ENCODE measurements at regions not wholly inside any gene's neighbourhood (a gene's known extent, or its start where the extent isn't known, plus 50 kb on each side); places are given as distances from the start of the nearest gene placed in this dataset.

GRCh38 chr2:145744541-145745386 lies 1224.8 kb upstream of the ZEB2 start:
- Histone ChIP-seq H3K9ac (ENCODE audit: low read length) (no peak overlapping the region), H3K79me2 (ENCODE audit: control insufficient read depth, insufficient read depth, low read length) (no peaks in the 10 kb centered on the region), H3K27ac (ENCODE audit: low read length in 2 of 2) (no peak overlapping the region), H3K9me3 (ENCODE audit: control extremely low read depth in 1 of 3, control insufficient read depth in 2 of 3, insufficient read depth in 1 of 3, low read length in 2 of 3) (no peaks in the 10 kb centered on the region), H2AFZ (ENCODE audit: insufficient read depth, low read depth, low read length, poor library complexity, severe bottlenecking) (peak overlapping the region; percentile 39), H4K20me1 (ENCODE audit: control insufficient read depth, insufficient read depth, low read length, poor library complexity, severe bottlenecking) (no peaks in the 10 kb centered on the region), H3K27me3 (replicated peaks in 1 of 4; ENCODE audit: control extremely low read depth in 1 of 4, control insufficient read depth in 3 of 4, insufficient read depth in 4 of 4, low read length in 3 of 4) (no peaks in the 10 kb centered on the region), H3K36me3 (replicated peaks in 1 of 2; ENCODE audit: control extremely low read depth in 1 of 2, control insufficient read depth in 1 of 2, extremely low read depth in 1 of 2, insufficient read depth in 2 of 2, low read length in 1 of 2) (no peaks in the 10 kb centered on the region), H3K4me3 (ENCODE audit: control extremely low read depth in 1 of 5, extremely low read depth in 1 of 5, insufficient read depth in 1 of 5, low read depth in 2 of 5, low read length in 4 of 5) (no peak overlapping the region), H3K4me2 (replicated peaks; ENCODE audit: low read depth, low read length, poor library complexity, severe bottlenecking) (no peak overlapping the region), H3K4me1 (ENCODE audit: control insufficient read depth in 2 of 2, insufficient read depth in 2 of 2, low read length in 2 of 2) (peaks cover 30 to 34% of the 10 kb centered on the region in 2 donors)
- no peaks in the 10 kb centered on the region for H3K27me3 Mint-ChIP-seq
- DNase-seq (no peak), ATAC-seq (ENCODE audit: low read depth) (no peak)
- peak overlapping the region; percentile 29 for H3K4me3 Mint-ChIP-seq
- no peak for TF ChIP-seq CTCF (IDR thresholded peaks at IDR 0.05)
- no peak for TF ChIP-seq EZH2 (IDR thresholded peaks at IDR 0.05; ENCODE audit: borderline replicate concordance, insufficient read depth, low read depth, low read length, poor library complexity, severe bottlenecking)
- whole genome bisulfite sequencing (ENCODE audit: insufficient coverage): 55% methylated on average over 3 of the region's 4 CpGs
- peaks cover 68% of the 10 kb centered on the region for H3K4me1 Mint-ChIP-seq
- ChIA-PET CTCF (interaction anchor here (1.2 kb wide), 1 partner anchor 8 kb away, joined by 4 read pairs; no protein-coding TSS in a partner anchor), POLR2A (no interaction called here)
- no peaks in the 10 kb centered on the region for H3K9me3 Mint-ChIP-seq (ENCODE audit: insufficient read depth)
- intact Hi-C loops (cut with micrococcal nuclease): loop anchor here (10.0 kb wide), 1 partner anchor 1040 kb away; no protein-coding TSS in a partner anchor
- H3K27ac Mint-ChIP-seq: peak overlapping the region; percentile 48

GRCh38 chr2:145743011-145743410 lies 1223.1 kb upstream of the ZEB2 start:
- H3K4me3 ChIP-seq (ENCODE audit: control extremely low read depth in 1 of 5, extremely low read depth in 1 of 5, insufficient read depth in 1 of 5, low read depth in 2 of 5, low read length in 4 of 5): no peak overlapping the region
- Mint-ChIP-seq H3K9me3 (ENCODE audit: insufficient read depth) (no peaks in the 10 kb centered on the region), H3K27ac (peak overlapping the region; percentile 23), H3K4me3 (peak overlapping the region; percentile 59), H3K27me3 (no peaks in the 10 kb centered on the region), H3K4me1 (peaks cover 61% of the 10 kb centered on the region)
- H3K9me3 ChIP-seq (ENCODE audit: control extremely low read depth in 1 of 3, control insufficient read depth in 2 of 3, insufficient read depth in 1 of 3, low read length in 2 of 3): no peaks in the 10 kb centered on the region
- ChIA-PET CTCF (interaction anchor here (0.7 kb wide), 1 partner anchor 1631 kb away, joined by 3 read pairs; no protein-coding TSS in a partner anchor), POLR2A (no interaction called here)
- H3K4me1 ChIP-seq (ENCODE audit: control insufficient read depth in 2 of 2, insufficient read depth in 2 of 2, low read length in 2 of 2): peaks cover 22 to 26% of the 10 kb centered on the region in 2 donors
- no peaks in the 10 kb centered on the region for H3K79me2 ChIP-seq (ENCODE audit: control insufficient read depth, insufficient read depth, low read length)
- DNase-seq: peak; percentile 78
- peak; percentile 95 for ATAC-seq (ENCODE audit: low read depth)
- H2AFZ ChIP-seq (ENCODE audit: insufficient read depth, low read depth, low read length, poor library complexity, severe bottlenecking): no peak overlapping the region
- no CpG with 5 or more reads among the region's 2 CpGs for WGBS (ENCODE audit: insufficient coverage)
- H3K4me2 ChIP-seq (replicated peaks; ENCODE audit: low read depth, low read length, poor library complexity, severe bottlenecking): peak overlapping the region; percentile 40
- H3K27me3 ChIP-seq (replicated peaks in 1 of 4; ENCODE audit: control extremely low read depth in 1 of 4, control insufficient read depth in 3 of 4, insufficient read depth in 4 of 4, low read length in 3 of 4): no peaks in the 10 kb centered on the region
- no peaks in the 10 kb centered on the region for H3K36me3 ChIP-seq (replicated peaks in 1 of 2; ENCODE audit: control extremely low read depth in 1 of 2, control insufficient read depth in 1 of 2, extremely low read depth in 1 of 2, insufficient read depth in 2 of 2, low read length in 1 of 2)
- intact Hi-C loops (cut with micrococcal nuclease): loop anchor here (1.0 to 10.0 kb wide), 3 partner anchors 9 to 1038 kb away; no protein-coding TSS in a partner anchor
- H3K9ac ChIP-seq (ENCODE audit: low read length): peak overlapping the region; percentile 6
- H4K20me1 ChIP-seq (ENCODE audit: control insufficient read depth, insufficient read depth, low read length, poor library complexity, severe bottlenecking): no peaks in the 10 kb centered on the region
- TF ChIP-seq CTCF (IDR thresholded peaks at IDR 0.05): no peak
- no peak for TF ChIP-seq EZH2 (IDR thresholded peaks at IDR 0.05; ENCODE audit: borderline replicate concordance, insufficient read depth, low read depth, low read length, poor library complexity, severe bottlenecking)
- no peak overlapping the region for H3K27ac ChIP-seq (ENCODE audit: low read length in 2 of 2)
